ENCODE measurements at regions not wholly inside any gene's neighbourhood (a gene's known extent, or its start where the extent isn't known, plus 50 kb on each side); places are given as distances from the start of the nearest gene placed in this dataset.

GRCh38 chr21:25507522-25507921, 99.8 kb downstream of the MRPL39 start:
- H3K4me2 ChIP-seq (ENCODE audit: low read length), result peak overlapping the region; percentile 78
- no peak overlapping the region for H2AFZ ChIP-seq (ENCODE audit: low read depth, low read length)
- peak; percentile 41 for TF ChIP-seq CTCF (IDR thresholded peaks at IDR 0.05; ENCODE audit: low read depth, low read length)
- no peak for TF ChIP-seq EZH2phosphoT487 (IDR thresholded peaks at IDR 0.05; ENCODE audit: low read depth)
- no peaks in the 10 kb centered on the region for H3K27me3 ChIP-seq (ENCODE audit: low read depth, low read length)
- peak overlapping the region; percentile 95 for H3K27ac ChIP-seq (ENCODE audit: low read length)
- H3K4me3 ChIP-seq (ENCODE audit: low read length), result peak overlapping the region; percentile 32; the same call in 1 of the 2 replicates
- peaks cover 41% of the 10 kb centered on the region for H3K79me2 ChIP-seq (ENCODE audit: low read length)
- H4K20me1 ChIP-seq (ENCODE audit: insufficient read depth, low read length), result no peaks in the 10 kb centered on the region
- peaks cover 12% of the 10 kb centered on the region for H3K36me3 ChIP-seq (replicated peaks; ENCODE audit: low read depth, low read length)
- peak overlapping the region; percentile 83 for H3K9ac ChIP-seq (ENCODE audit: low read length)
- peaks cover 74% of the 10 kb centered on the region for H3K4me1 ChIP-seq (ENCODE audit: low read length)
- H3K9me3 ChIP-seq (ENCODE audit: insufficient read depth, low read length), result peaks cover 5% of the 10 kb centered on the region; the same call in 1 of the 2 replicates

DNA sequence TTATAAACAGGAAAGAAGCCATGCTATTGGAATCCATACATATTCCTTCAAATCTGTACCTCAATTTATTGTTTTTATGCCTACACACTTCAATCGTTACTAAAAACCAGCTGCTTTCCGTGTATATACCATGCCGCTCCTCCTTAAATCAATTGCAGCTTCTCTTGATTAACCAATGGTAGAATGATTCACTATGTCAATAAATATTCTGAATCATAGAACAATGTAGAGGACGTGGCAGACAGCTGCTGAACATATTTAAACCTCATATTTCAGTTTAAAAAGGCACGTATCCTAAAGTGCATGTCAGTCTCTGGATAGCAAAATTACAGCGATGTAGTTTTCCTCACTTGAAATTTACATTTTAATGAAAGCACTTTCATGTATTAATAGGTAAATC, 100.4 kb downstream of the MRPL39 start:
- Histone ChIP-seq H3K9me3 (ENCODE audit: insufficient read depth, low read length) (peaks cover 5% of the 10 kb centered on the region; the same call in 1 of the 2 replicates), H3K27me3 (ENCODE audit: low read depth, low read length) (no peaks in the 10 kb centered on the region), H4K20me1 (ENCODE audit: insufficient read depth, low read length) (no peaks in the 10 kb centered on the region), H2AFZ (ENCODE audit: low read depth, low read length) (0 out of 2 replicates have a peak overlapping the region, but pooled peaks have one; percentile 24), H3K4me2 (ENCODE audit: low read length) (peak overlapping the region; percentile 78), H3K4me1 (ENCODE audit: low read length) (peaks cover 74% of the 10 kb centered on the region), H3K4me3 (ENCODE audit: low read length) (peak overlapping the region; percentile 32), H3K79me2 (ENCODE audit: low read length) (peaks cover 36% of the 10 kb centered on the region), H3K36me3 (replicated peaks; ENCODE audit: low read depth, low read length) (peaks cover 14% of the 10 kb centered on the region), H3K27ac (ENCODE audit: low read length) (peak overlapping the region; percentile 95), H3K9ac (ENCODE audit: low read length) (peak overlapping the region; percentile 83)
- TF ChIP-seq CTCF (IDR thresholded peaks at IDR 0.05; ENCODE audit: low read depth, low read length) (no peak), EZH2phosphoT487 (IDR thresholded peaks at IDR 0.05; ENCODE audit: low read depth) (no peak)

- peaks cover 7% of the 10 kb centered on the region; the same call in 1 of the 2 replicates for H3K9me3 ChIP-seq (ENCODE audit: insufficient read depth, low read length)
- H3K9ac ChIP-seq (ENCODE audit: low read length), result peak overlapping the region; percentile 83
- no peaks in the 10 kb centered on the region for H3K27me3 ChIP-seq (ENCODE audit: low read depth, low read length)
- H3K4me1 ChIP-seq (ENCODE audit: low read length), result peaks cover 76% of the 10 kb centered on the region
- no peak for TF ChIP-seq EZH2phosphoT487 (IDR thresholded peaks at IDR 0.05; ENCODE audit: low read depth)
- TF ChIP-seq CTCF (IDR thresholded peaks at IDR 0.05; ENCODE audit: low read depth, low read length), result no peak
- peaks cover 32% of the 10 kb centered on the region for H3K79me2 ChIP-seq (ENCODE audit: low read length)
- H3K27ac ChIP-seq (ENCODE audit: low read length), result peak overlapping the region; percentile 95
- no peaks in the 10 kb centered on the region for H4K20me1 ChIP-seq (ENCODE audit: insufficient read depth, low read length)
- peak overlapping the region; percentile 78 for H3K4me2 ChIP-seq (ENCODE audit: low read length)
- peaks cover 17% of the 10 kb centered on the region for H3K36me3 ChIP-seq (replicated peaks; ENCODE audit: low read depth, low read length)
- no peak overlapping the region for H2AFZ ChIP-seq (ENCODE audit: low read depth, low read length)
- peak overlapping the region; percentile 31; the same call in 1 of the 2 replicates for H3K4me3 ChIP-seq (ENCODE audit: low read length)
Measured at GRCh38 chr21:25506261-25506660, 101.0 kb downstream of the MRPL39 start.

GRCh38 chr21:25503981-25504380, 103.3 kb downstream of the MRPL39 start:
- Histone ChIP-seq H3K9ac (ENCODE audit: low read length) (no peak overlapping the region), H2AFZ (ENCODE audit: low read depth, low read length) (no peak overlapping the region), H3K36me3 (replicated peaks; ENCODE audit: low read depth, low read length) (peaks cover 19% of the 10 kb centered on the region), H3K27me3 (ENCODE audit: low read depth, low read length) (no peaks in the 10 kb centered on the region), H3K27ac (ENCODE audit: low read length) (no peak overlapping the region), H3K79me2 (ENCODE audit: low read length) (peaks cover 25% of the 10 kb centered on the region), H3K4me2 (ENCODE audit: low read length) (no peak overlapping the region), H3K4me1 (ENCODE audit: low read length) (peaks cover 56% of the 10 kb centered on the region), H3K9me3 (ENCODE audit: insufficient read depth, low read length) (peaks cover 8% of the 10 kb centered on the region; the same call in 1 of the 2 replicates), H4K20me1 (ENCODE audit: insufficient read depth, low read length) (no peaks in the 10 kb centered on the region), H3K4me3 (ENCODE audit: low read length) (no peak overlapping the region)
- no peak for TF ChIP-seq CTCF (IDR thresholded peaks at IDR 0.05; ENCODE audit: low read depth, low read length)
- TF ChIP-seq EZH2phosphoT487 (IDR thresholded peaks at IDR 0.05; ENCODE audit: low read depth), result no peak

All from OCI-LY3 (cell line).